HG02973 (cell line): ENCODE measurements at regions not wholly inside any gene's neighbourhood (a gene's known extent, or its start where the extent isn't known, plus 50 kb on each side); places are given as distances from the start of the nearest gene placed in this dataset.
A peak's percentile ranks its signal among the peaks of the same experiment; 100 is the strongest.
"Not testable (repeated sequence)": the region's sequence is repeated elsewhere in the genome, so short reads cannot be mapped to it uniquely, and the experiment has no call there.

Experiments used
- ATAC-seq: cut with Tn5 transposase; IDR thresholded peaks from one replicate; pipeline ENCODE4 v1.9.1; 2021; ENCODE audit warnings: moderate library complexity; ENCODE audit not compliant: unreplicated experiment

- no peak for ATAC-seq
These were observed 57.6 kb downstream of the JRKL start for GRCh38 chr11:96447208-96448110.

- ATAC-seq: no peak
These were observed 58.4 kb downstream of the JRKL start for GRCh38 chr11:96448225-96448624.

GRCh38 chr11:96456111-96456510 is 66.3 kb downstream of the JRKL start:
- no peak for ATAC-seq

- ATAC-seq: no peak
These were observed 69.9 kb downstream of the JRKL start for GRCh38 chr11:96459751-96460150.

- ATAC-seq: no peak
These were observed 72.1 kb downstream of the JRKL start for GRCh38 chr11:96461871-96462270.

GRCh38 chr11:96464700-96465307 is 75.0 kb downstream of the JRKL start:
- ATAC-seq: peak; percentile 85

- no peak for ATAC-seq
These were observed 75.7 kb downstream of the JRKL start for GRCh38 chr11:96465512-96465911.

- no peak for ATAC-seq
These were observed 76.8 kb downstream of the JRKL start for GRCh38 chr11:96466607-96467006.

GRCh38 chr11:96469776-96470175 is 80.0 kb downstream of the JRKL start:
- no peak for ATAC-seq

GRCh38 chr11:96470521-96470920 is 80.7 kb downstream of the JRKL start:
- ATAC-seq: no peak

GRCh38 chr11:96472085-96472484 is 82.3 kb downstream of the JRKL start:
- no peak for ATAC-seq

- no peak for ATAC-seq
These were observed 84.5 kb downstream of the JRKL start for GRCh38 chr11:96474263-96474662.

GRCh38 chr11:96481204-96481603 is 91.4 kb downstream of the JRKL start:
- ATAC-seq: no peak

GRCh38 chr11:96481771-96482170 is 92.0 kb downstream of the JRKL start:
- no peak for ATAC-seq

- no peak for ATAC-seq
These were observed 92.4 kb downstream of the JRKL start for GRCh38 chr11:96482193-96482592.

- no peak for ATAC-seq
These were observed 93.7 kb downstream of the JRKL start for GRCh38 chr11:96483374-96483955.

- no peak for ATAC-seq
These were observed 94.5 kb downstream of the JRKL start for GRCh38 chr11:96484361-96484760.

- ATAC-seq: no peak
These were observed 97.2 kb downstream of the JRKL start for GRCh38 chr11:96486890-96487611.

GRCh38 chr11:96488911-96489310 is 99.1 kb downstream of the JRKL start:
- ATAC-seq: not testable (repeated sequence)

GRCh38 chr11:96500440-96500839 is 110.6 kb downstream of the JRKL start:
- ATAC-seq: no peak

GRCh38 chr11:96506041-96506440 is 116.2 kb downstream of the JRKL start:
- no peak for ATAC-seq
